AG09319 (cell line): ENCODE measurements at regions not wholly inside any gene's neighbourhood (a gene's known extent, or its start where the extent isn't known, plus 50 kb on each side); places are given as distances from the start of the nearest gene placed in this dataset.

Experiments
- DNase-seq: peaks from one replicate; pipeline ENCODE4 v3.0.0-alpha.2; 2010; ENCODE audit warnings: low read depth; ENCODE audit errors: extremely low read depth
- TF ChIP-seq, protein P1 (sequence below): IDR thresholded peaks from 2 replicates; pipeline ENCODE4 v1.5.1; 2011; ENCODE audit warnings: low read depth, mild to moderate bottlenecking, inconsistent platforms, low read length, moderate library complexity

DNA sequence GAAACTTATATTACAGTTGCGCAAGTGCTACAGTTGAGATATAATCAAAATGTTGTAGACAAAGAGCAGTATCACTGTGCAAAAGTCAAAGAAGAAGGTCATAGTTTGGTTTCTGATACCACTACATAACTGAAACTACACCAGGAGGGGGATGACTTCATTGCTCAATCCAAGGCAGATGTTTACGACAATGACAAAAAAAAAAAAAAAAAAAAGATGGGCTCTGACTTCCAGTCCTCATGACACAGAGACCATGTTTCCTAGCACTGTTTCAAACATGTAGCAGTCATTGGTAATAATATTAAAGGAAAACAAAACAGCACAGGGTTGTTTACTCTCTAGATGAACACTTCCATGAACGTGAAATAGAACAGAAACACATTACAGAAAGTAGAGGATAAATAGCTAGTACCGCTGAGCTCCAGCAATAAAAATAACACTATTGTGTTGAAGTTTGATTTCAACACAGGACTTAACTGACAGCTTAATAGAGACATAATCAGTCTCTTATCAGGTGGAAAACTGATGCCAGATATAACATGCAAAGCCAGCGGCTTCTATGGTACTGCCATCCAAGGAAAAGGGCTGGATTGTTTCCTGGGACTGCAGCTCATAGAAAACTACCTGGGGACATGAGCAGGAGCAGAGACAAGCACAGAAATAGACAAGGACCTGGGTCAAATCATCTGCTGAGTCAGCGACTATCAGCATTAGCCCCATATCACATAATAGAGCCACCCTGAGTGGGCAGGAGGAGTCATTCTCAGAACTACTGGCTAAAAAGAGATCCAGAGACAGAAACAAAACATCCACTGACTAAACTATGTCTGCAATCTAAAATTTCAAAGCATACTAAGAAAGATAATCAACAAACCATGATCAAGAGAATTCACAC, 463.6 kb upstream of the SOX9 start:
- TF ChIP-seq, protein P1, sequence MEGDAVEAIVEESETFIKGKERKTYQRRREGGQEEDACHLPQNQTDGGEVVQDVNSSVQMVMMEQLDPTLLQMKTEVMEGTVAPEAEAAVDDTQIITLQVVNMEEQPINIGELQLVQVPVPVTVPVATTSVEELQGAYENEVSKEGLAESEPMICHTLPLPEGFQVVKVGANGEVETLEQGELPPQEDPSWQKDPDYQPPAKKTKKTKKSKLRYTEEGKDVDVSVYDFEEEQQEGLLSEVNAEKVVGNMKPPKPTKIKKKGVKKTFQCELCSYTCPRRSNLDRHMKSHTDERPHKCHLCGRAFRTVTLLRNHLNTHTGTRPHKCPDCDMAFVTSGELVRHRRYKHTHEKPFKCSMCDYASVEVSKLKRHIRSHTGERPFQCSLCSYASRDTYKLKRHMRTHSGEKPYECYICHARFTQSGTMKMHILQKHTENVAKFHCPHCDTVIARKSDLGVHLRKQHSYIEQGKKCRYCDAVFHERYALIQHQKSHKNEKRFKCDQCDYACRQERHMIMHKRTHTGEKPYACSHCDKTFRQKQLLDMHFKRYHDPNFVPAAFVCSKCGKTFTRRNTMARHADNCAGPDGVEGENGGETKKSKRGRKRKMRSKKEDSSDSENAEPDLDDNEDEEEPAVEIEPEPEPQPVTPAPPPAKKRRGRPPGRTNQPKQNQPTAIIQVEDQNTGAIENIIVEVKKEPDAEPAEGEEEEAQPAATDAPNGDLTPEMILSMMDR, result no peak
- DNase-seq, result no peak

- TF ChIP-seq, protein P1, result no peak
- no peak for DNase-seq
Observed at GRCh38 chr17:71658996-71659395, 461.8 kb upstream of the SOX9 start.

GRCh38 chr17:71664861-71665260, 456.0 kb upstream of the SOX9 start:
- TF ChIP-seq, protein P1, result no peak
- no peak for DNase-seq

- DNase-seq, result no peak
Observed at GRCh38 chr17:71666047-71666446, 454.8 kb upstream of the SOX9 start.

GRCh38 chr17:71667661-71668060, 453.2 kb upstream of the SOX9 start:
- no peak for DNase-seq
- TF ChIP-seq, protein P1, result no peak

More at GRCh38 chr17:71666047-71666446, 454.8 kb upstream of the SOX9 start:
- TF ChIP-seq, protein P1, result no peak

DNA sequence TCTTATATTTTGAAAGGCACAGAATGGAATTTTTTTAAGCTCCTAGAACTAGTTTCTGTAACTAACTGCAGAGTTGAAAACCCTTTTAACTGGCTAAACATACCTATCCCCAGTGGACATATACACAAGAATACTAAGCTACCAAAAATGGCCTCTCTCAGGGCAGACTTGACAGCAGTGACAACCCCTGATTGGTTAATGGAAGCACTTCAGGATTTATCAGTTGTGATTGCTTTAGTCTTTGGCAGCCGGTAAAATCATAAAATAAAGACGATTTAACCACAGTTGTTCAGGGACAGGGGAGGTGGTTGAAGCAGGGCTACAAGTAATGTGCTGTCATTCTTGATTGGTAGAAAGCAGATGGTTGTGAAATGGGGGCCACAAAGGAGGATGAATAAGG, 452.0 kb upstream of the SOX9 start:
- no peak for DNase-seq
- TF ChIP-seq, protein P1, result no peak

DNA sequence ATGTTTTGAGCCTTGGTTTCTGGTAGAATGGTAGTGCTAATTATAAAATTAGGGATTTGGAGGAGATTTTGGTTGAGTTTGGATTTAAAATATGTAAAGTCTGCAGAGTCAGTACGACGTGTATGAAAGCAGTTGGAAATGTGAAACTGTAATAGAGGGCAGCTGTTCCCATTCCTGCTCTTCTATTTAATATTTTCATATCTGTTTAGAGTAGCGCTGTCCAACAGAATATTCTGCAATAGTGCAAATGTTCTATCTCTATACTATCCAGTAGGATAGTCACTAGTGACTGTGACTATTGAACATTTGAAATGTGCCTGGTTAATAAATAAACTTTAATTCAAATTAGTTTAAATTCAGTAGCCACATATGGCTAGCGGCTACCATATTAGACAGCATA, 443.4 kb upstream of the SOX9 start:
- DNase-seq, result no peak
- TF ChIP-seq, protein P1, result no peak
